Activated effector memory CD4-positive, alpha-beta T cell treated with Interleukin-2 at 50 U/mL for 16 hours (primary cell): ENCODE measurements at regions not wholly inside any gene's neighbourhood (a gene's known extent, or its start where the extent isn't known, plus 50 kb on each side); places are given as distances from the start of the nearest gene placed in this dataset.
"Not testable (repeated sequence)": the region's sequence is repeated elsewhere in the genome, so short reads cannot be mapped to it uniquely, and the experiment has no call there.

Experiments used
- DNase-seq: peaks from one replicate; pipeline ENCODE4 v3.0.0-alpha.2; 2020

GRCh38 chr2:42988055-42988454 is 195.7 kb upstream of the HAAO start:
- not testable (repeated sequence) for DNase-seq

- DNase-seq = no peak
Measured at GRCh38 chr2:42987112-42987922, 194.9 kb upstream of the HAAO start.

DNA sequence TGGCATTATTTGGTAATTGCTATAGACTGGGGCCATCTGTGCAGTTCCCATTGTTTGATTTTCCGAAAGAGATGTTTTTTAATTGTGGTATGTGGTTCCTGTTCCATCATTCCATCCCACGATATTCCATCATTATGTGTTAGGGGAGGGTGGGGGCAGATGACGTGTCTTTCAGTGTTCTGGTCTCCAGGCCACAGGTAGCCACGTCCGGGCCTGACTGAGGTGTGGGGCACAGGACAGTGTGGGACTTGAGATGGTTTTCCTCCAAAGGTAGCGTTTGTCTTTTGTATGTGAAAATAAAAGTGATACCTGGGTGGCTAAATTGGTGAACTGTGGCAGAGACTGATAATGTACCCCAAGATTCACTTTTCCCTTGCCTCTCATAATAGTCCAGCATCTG is 192.2 kb upstream of the HAAO start:
- no peak for DNase-seq

DNA sequence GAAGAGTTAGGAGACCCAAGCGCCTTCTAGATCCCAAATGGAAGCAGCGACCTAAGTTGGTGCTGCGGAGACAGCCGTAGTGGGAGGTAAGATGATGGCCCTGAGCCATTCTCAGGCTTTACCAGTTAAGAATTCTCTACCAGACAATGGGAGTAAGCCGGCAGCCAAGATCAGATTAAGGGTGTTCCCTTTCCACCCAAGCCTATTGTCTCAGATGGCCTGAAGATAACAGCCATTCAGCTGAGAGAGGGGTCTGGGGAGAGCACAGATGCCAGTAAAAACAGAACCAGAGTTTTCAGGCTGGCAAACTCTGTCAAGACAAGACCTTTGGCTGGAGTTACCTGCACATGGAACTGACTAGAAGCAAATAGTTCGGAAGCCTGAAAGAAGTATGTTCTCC is 191.7 kb upstream of the HAAO start:
- no peak for DNase-seq

- no peak for DNase-seq
Measured at GRCh38 chr2:42980764-42981416, 188.5 kb upstream of the HAAO start.

DNA sequence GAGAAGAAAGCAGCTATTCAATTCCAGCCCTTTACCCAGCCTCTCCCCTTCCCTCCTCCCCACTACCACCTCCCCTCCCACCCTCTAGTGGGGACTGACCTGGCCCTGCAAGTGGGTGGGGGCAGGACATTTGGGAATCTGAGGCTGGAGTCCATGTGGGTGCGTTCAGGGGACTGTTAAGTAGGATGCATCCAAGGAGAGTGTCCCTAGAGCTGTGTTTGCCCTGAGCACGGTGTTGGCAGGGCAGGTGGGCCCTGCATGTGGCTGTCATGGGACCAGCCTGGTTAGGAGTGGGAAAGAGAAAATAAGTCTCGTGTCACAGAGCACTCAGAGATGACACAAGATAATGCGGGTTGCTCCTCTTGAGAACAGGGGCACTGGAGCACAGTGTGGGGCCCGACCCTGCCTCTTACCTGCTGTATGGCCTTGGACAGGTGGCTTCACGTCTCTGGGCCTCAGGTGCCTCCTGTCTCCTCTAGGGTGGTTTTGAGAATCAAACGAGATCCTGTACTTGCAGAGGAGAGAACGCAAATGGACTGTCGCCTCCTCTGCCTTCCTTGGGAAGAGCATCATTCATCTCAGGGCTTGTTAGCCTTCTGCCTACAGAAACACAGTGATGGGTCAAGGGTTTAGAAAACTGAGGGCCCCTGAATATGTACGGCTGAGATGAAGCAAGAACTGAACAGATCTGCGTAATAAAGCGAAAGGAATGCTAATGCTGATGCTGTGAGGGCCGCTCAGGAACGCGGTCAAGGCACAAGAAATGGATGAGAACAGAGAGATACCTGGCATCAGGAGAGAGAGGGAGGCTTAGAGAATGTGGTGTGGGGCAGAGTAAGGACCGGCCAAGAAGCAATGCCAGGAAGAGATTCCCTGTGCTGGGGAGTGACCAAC is 187.7 kb upstream of the HAAO start:
- no peak for DNase-seq

DNA sequence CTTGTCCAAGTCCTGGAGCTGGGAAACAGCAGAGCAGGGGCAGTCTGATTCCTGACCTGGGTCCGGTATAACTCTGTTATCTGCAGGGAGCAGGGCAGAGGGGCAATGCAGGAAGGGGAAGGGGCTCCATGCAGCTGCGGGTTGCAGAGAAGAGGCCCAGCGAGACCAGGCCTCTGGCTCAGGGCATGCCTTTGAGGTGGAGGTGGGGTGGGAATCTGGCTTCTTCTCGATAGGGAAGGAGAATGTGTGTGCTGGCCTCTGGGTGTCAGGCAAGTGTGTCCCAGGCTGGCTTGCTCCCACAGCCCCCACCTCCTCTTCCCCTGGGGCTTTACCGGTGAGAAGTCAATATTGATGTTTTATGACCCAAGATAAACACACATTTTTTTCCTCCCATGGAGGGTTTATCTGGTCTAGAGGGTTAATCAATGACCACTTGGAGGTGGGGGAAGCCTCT is 187.1 kb upstream of the HAAO start:
- no peak for DNase-seq

DNA sequence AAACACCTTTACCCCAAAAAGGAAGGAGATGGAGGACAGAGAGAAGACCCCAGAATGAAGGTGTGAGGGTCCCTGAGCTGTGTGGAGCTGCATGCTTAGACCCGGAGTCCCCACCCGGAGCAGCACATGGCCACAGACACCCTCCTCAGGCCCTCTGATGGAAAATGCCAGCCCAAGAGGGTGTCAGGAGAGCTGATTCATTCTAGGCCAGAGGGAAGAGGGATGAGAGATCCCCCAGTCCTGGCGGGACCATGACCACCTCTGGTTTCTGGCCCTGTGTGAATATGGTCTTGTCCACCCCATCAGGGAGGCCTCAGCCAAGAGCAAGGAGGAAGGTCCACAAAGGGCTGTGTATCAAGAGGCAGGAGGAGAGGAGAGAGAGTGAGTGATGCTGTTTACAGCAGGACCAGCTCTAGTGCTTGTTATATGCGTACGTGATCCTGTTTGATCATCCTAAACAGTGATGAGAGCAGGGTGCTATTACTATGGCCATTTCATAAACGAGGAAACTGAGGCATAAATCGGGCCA is 186.6 kb upstream of the HAAO start:
- no peak for DNase-seq

DNA sequence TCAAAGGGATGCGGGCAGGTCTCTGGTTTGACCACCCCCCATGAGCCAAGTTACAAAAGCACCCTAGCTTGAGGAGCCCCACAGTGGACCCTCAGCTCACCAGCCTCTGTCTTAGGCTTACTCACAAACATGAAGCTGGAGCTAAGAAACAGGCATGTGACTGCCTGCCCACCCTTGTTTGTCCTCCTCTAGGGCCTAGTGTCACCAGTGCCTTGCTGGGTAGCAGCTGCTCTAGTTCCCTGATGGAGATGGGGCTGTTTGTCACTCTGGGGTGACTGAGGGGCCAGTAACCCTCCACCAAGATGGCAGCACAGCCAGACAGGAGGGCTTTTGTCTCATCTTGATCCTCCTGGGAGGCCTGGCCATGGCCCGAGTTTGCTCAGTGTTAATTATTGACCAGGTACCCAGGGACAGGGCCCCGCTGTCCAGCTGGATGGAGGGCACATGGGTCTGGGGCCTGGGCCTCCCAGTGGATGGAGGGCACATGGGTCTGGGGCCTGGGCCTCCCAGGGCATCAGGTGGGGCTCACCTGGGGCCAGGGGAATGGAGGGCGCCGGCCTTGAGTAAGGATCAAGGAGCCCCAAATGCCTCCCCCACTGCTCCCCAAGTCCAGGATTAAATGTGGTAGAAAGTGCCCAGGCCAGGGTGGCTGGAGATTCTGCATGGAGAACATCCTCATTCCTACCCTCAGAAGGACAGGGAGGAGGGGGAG is 185.9 kb upstream of the HAAO start:
- DNase-seq = no peak

- DNase-seq = no peak
Measured at GRCh38 chr2:42977270-42978174, 185.1 kb upstream of the HAAO start.

DNA sequence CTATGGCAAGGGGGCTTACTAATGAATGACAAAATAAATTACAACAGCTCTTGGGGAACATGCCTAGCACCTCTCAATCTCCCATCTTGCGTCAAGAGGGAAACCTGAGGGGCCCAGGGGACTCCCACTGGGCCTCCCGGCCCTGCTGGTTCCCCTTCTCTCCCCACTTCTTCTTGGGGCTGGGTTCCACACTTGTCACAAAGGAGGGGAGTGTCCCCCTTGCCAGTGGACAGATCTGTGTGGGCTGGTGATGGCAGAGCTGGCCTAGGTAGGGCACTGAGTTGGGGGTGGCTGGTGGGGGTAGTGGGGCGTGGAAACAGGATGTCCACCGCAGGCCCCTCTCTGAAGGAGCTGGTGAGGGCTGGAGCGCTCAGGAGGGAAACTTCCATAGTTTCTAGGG is 184.0 kb upstream of the HAAO start:
- no peak for DNase-seq

GRCh38 chr2:42974721-42975717 is 182.6 kb upstream of the HAAO start:
- peak; percentile 12 for DNase-seq

DNA sequence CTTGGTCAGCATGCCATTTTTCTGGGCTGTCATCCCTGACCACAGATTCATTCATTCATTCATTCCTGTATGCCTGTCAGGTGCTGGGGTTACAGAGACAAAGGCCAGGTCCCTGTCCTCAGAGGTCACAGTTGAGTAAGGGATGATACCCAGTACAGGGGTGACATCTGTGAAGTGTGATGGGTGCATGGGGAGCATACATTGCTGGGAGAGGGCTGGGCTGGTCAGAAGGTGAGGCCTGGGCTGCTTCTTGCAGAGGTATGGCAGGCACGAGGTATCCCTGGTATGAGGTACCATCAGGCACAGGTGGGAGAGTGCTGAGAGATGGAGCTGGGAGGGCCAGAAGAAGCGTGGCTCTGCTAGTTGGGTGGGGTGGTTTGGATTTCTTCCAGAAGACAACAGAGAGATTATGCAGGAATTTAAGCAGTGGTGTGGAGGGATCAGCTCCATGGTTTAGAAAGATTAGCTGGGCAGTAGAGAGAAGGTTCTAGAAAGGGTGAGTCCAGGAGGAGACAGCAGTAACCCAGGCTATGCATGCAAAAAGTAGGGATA is 181.9 kb upstream of the HAAO start:
- DNase-seq = no peak

DNA sequence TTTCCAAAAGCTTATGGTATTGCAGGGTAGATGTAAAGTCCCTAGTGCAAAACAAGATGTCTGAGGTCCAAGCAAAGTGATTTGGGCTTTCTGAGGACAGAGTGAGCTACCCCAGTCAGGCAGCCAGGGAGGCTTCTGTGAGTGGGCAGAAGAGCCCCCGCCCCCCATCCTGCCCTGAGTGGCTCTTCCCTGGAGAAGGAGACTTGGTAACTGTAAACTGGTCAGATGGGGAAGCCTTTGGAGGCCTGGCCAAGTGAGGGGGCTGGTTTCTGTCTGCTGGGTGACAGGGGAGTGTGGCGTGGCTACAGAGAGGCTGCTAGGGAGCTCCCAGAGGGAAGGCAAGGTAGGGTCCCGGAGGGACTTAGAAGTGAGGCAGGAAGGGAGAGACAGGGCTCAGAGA is 181.3 kb upstream of the HAAO start:
- DNase-seq = no peak

DNA sequence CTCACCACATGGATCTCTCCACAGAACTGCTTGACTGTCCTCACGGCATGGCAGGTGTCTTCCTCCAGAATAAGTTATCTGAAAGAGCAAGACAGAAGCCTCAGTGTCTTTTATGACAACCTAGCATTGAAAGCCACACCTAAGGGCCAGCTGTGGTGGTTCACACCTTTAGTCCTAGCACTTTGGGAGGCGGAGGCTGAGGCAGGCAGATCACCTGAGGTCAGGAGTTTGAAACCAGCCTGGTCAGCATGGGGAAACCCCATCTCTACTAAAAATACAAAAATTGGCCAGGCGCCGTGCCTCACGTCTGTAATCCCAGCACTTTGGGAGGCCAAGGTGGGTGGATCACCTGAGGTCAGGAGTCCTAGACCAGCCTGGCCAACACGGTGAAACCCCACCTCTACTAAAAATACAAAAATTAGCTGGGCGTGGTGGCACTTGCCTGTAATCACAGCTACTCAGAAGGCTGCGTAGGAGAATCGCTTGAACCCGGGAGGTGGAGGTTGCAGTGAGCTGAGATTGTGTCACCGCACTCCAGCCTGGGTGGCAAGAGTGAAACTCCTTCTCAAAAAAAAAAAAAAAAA is 180.6 kb upstream of the HAAO start:
- not testable (repeated sequence) for DNase-seq

DNA sequence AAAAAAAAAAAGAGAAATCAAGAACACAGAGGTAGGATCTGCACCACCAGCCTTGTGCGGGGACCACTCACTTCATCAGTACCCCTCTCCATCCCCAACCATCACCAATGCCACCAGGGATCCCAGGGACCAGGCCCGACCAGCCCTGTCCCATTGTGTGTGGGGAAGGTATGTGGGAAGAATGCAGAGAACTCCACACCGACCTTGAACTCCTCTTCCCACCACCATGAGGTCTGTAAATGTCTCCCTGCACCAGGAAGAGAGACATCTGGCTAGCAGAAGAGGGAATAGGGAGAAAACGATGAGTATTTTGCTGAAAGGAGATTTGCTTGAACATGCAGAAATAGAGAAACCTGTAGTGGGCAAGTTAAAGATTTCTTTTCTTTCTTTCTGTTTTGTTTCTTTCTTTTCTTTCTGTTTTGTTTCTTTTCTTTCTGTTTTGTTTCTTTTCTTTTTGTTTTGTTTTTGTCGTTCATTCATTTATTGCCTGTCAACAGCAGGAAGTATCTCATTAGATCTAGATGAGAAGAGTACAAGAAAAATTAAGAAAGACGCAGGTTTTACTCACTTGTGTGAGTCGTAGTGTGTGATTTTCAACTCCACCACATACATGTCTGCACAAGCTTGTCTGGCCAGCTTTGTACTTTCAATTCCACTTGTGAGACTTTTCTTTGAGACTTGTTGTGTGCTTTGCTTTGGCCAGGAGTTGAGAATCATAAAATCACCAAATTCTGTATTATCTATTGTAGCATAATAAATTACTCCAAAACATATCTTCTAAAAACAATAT is 179.8 kb upstream of the HAAO start:
- DNase-seq = no peak

DNA sequence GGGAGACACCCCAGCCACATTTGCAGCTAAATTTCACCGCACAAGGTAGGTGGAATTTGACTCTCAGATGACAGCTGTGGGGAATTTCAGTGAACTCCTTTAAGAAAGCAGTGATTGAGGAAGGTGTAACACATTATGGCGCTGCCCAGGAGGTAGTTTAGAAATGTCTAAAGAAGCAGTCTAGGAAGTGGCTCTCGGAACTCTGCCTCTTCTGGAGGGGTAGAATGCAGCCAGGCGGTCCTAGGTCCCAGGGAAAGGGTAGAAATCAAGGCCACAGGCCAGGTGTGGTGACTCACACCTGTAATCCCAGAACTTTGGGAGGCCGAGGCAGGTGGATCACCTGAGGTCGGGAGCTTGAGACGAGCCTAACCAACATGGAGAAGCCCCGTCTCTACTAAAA is 179.0 kb upstream of the HAAO start:
- DNase-seq = no peak

GRCh38 chr2:42970151-42970550 is 177.8 kb upstream of the HAAO start:
- DNase-seq = no peak
